HG03442 (cell line): ENCODE measurements at regions not wholly inside any gene's neighbourhood (a gene's known extent, or its start where the extent isn't known, plus 50 kb on each side); places are given as distances from the start of the nearest gene placed in this dataset.
"Not testable (repeated sequence)": the region's sequence is repeated elsewhere in the genome, so short reads cannot be mapped to it uniquely, and the experiment has no call there.

ENCODE experiments used
- ATAC-seq: cut with Tn5 transposase; IDR thresholded peaks from one replicate; pipeline ENCODE4 v1.9.1; 2021; ENCODE audit warnings: mild to moderate bottlenecking, moderate library complexity; ENCODE audit not compliant: unreplicated experiment

DNA sequence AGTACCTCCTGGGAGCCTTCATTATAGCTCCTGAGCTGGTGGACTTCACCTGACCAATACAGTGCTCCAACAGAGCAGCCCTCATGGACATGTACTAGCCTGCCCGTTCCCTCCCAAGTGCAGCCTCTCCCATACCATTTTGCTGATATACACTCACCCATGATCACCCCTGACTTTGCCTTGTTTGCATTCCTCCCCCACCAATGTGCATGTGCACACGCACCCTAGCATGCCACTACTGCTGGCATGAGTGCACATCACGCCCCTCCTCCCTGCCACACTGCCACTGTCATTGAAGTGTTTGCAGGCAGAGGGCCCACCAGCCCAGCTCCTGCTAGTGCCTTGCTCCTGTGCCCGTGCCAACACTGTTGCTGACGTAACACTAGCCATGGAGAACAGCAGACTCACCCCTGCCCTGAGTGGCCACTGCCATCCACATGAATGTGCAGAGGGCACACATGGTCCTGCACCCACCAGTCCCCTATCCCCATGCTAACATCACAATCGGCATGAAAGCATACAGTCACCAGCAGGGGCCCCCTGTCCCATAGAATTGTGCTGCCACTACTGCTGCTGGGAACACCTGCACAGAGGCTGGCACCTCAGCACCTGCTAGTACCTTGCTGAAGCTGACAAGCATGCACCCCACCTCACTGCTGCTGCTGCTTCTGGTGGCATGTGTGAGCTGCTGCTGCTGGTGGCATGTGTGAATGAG, 110.3 kb downstream of the SINHCAF start:
- no peak for ATAC-seq

DNA sequence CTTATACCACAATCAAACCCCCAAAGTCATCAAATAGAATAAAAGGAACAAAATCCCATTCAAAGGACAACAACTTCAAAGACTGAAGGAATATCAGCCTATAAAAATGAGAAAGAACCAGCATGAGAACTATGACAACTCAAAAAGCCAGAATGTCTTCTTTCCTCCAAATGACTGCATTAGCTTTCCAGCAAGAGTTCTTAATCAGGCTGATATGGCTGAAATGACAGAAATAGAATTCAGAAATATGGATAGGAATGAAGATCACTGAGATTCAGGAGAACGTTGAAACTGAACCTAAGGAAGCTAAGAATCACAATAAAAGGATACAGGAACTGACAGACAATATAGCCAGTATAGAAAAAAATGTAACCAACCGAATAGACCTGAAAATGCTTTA, 109.5 kb downstream of the SINHCAF start:
- ATAC-seq: no peak

DNA sequence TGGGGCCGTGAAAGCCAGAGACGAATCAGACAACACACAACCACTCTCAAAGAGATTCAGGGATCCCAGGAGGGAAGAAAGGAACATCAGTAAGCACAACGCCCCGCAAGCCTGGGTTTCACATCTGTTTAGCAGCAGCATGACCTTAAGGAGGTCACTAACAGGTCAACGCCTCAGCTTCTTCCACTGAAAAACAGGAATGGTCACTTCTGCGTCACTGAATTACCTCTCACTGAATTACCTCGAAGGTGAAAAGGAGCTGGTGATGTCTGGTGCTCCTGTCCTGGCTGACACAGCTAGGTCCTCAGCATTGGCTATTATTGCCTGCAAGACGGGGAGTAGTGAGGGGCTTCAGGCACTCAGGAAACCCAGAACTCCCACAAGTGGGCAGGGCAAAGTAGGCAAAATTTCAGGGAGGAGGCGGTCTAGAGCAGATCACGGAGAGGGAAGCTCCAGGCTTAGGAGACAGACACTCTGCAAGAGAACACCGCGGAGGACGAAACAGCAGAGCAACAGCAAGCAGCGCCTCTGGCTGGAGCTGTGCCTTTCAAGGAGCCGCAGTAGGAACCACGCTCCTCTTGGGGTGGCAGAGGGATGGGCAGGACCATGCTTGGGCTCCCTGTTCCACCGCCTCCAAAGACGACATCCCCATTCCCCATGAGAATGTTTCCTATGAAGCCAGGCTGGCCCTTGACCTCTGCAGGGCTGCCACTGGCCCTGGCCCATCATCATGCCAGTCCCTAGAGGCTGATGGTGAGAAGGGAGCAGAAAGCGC, 108.4 kb downstream of the SINHCAF start:
- no peak for ATAC-seq

DNA sequence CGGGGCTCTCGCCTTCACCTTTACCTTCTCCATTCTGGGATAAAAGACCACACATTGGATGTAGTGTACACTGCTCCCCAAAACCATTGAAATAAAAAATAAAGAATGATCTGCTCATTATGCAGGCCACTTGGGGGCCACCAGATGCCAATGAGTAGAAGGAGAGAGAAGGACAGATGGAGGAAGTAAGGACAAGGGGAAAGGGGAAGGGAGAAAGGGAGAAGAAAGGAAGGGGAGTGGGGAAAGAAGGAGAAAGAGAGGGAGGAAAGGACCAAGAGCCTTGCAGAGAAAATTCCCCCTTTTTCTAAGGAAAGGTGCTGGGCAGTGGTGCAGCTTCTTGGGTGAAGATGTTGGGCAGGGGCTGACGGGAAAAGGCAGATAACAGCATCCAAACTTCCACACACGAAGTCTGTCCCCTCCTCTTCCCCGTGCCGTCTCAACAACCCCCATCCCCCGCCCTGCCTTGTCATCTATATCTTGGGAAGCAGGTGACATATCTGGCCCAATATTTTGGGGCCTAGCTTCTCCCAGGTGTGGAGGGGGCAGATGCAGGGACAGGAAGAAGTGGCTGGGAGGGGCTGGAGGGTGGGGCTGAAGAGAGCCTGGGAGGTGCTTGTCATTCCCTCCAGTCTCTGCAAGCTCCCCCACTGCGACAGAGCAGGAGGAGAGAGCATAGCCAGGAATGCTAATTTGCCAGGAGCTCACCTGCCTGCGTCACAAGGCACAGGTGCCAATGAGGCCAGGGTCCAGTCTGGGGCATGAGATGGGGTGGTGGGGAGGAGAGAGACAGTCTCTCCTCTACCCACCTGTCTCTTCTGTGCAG, 107.5 kb downstream of the SINHCAF start:
- ATAC-seq: no peak

DNA sequence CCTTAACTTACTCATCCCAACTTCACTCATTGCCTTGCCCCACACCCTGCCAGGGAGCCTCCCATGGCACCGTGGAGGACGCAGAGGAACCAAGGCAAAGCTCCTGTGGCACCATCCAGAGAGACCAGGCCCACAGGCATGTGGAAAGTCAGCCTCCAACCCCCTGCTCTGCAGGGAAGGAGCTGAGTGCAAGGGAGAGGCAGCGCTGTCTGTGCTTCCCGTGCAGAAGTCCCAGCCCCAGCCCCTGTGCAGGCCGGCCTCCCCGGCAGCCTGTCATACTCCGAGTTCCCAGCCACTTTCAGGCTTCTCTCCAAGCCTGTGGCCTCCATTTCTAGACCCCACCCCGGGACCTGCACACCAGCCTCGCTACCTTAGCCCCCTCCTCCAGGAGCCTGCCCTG, 106.4 kb downstream of the SINHCAF start:
- ATAC-seq: no peak

DNA sequence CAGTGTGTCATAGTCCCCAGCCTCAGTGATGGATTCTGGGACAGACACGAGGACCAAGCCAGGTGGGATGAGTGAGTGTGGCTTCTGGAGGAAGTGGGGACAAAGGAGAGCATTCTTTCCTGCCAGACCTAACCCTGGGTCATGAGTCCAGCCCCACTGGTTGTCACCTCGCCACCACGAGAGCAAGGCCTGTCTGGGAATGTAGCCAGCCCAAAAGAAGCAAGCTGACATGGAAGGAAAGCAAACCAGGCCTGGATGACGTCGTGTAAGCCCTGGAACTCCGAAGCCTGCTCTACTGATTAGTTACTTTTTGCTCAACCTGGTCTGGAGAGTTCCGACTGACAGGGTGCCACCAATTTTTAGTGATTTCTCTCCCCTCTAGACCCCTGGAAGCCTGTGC, 105.9 kb downstream of the SINHCAF start:
- no peak for ATAC-seq

DNA sequence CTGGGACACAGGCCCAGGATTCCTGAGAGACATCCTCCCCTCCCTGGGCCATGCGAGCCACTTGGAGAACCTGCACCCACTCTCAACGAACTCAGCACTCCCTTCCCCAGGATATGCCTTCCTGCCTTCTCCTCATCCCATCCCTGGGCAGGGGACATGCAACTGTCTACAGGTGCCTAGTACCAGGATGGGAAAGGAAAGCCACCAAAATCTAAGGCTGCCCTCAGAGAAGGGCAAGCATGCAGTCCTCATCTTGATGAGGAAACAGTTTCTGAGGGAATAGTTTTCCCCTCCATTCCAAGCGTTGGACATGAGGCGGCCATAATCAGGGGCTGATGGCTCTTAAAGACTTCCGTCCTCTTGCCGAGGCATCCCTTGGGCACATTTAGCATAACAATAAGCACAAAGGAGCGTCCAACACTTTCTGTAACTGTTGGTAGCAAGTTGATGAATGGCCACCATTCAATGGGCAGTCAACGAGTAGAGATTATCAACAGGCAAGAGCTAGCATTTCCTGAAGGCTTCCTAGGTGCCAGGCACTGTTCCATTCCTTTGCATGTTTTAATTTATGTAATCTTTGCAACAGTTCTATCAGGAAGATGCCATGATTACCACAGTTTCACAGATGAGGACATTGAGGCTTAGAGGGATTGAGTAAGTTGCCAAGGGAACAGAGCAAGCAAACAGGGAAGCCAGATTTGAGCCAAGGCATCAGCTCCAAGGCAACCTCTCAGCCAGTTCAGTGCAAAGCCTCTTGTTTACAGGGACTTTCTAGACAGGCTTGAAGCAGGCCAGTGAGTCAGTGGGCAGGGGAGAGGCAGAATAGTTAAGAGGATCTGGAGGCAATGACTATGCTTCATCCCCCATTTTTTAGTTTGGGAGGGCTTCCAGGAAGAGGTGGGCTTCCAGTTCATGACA, 105.1 kb downstream of the SINHCAF start:
- ATAC-seq: no peak

DNA sequence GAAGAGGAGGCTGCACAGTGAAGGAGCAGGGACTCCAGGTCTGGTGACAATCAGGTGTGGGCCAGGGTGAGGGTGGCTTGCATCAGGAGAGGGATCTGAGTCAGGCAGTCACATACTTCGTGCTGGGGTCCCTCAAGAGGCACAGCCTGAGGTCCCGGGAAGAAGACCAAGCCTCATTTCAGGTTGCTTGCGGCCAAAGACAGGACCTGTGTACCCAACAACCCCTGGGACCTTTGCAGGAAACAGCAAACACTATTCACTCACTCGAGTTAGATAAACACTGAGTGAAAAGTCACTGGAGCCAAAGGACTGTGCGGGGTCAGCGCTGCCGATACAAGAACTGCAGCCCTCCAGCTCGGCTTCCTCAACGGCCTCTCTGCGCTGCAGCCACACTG, 104.4 kb downstream of the SINHCAF start:
- no peak for ATAC-seq

DNA sequence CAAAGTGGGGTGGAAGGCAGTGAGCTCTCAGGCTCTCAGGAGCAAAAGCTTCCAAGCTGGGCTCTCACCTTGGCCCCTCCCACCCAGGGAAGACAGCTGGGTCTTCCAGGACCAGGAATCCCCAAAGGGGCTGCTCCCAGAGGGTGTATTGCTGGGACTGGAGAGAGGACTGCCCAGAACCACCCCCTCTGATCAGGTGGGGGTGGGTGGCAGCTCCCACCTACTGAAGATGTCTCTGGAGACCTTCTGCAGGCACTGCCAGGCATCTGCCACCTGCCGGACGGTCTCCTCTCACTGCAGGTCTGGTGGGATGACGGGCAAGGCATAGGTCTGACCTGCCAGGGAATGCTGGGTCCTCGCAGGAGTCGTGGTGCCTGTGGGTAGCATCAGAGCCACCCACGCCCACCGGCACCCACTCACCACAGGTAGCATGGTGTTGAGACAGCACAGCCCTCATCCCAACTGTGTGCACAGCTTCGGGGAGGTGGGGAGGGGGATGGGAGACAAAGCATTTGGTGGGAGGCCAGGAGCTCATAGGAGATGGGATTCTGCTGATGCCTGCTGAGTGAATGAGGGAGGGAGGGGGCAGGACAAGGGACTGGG, 103.2 kb downstream of the SINHCAF start:
- ATAC-seq: no peak

DNA sequence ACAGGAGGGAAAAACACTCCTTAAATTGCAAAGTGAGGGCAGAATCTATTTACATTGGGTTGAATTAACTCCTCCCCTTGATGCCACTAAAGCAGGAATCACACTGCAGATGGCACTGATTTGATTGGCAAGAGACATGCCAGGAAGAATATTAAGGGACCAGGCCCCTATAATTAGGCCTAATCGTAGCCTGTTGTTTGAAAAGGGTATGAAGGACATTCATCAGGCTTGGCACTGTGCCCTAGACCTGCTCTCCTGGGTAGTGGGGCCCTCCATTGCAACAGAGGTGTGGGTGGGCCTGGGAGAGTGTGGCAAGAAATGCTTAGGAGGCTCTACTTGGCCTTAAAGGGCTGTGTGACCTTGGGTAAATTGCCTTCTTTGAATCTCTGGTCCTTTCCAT, 102.3 kb downstream of the SINHCAF start:
- ATAC-seq: not testable (repeated sequence)

DNA sequence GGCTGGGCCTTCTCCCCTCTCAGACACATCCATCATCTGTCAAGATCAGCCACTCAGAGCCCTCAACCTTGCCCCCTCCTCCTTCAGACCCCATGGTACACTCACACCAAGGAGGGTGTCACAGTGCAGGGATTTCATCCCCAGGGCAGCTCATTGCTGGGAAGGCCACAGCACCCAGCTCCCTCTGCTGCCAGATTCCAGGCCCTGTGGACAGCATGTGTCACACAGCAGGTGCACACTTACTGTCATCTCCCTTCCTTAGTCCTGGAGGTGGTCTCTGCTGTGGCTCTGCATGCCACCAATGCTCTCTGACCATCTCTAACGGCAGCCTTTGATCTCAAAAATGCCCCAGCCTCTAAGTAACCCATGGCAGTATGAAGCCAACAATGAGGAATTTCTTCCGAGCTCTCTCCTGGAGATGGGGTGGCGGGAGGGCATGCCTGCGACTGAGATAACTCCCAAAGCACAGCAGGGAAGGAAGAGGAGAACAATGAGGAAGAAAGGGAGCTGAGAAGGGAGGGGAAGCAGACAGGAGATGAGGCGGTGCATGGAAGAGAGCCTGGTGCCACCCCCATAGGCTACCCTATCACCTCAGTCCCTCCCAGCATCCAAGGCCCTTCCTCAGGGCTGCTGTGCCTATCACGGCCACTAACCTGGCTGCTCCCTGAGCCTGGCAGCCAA, 101.0 kb downstream of the SINHCAF start:
- ATAC-seq: no peak

DNA sequence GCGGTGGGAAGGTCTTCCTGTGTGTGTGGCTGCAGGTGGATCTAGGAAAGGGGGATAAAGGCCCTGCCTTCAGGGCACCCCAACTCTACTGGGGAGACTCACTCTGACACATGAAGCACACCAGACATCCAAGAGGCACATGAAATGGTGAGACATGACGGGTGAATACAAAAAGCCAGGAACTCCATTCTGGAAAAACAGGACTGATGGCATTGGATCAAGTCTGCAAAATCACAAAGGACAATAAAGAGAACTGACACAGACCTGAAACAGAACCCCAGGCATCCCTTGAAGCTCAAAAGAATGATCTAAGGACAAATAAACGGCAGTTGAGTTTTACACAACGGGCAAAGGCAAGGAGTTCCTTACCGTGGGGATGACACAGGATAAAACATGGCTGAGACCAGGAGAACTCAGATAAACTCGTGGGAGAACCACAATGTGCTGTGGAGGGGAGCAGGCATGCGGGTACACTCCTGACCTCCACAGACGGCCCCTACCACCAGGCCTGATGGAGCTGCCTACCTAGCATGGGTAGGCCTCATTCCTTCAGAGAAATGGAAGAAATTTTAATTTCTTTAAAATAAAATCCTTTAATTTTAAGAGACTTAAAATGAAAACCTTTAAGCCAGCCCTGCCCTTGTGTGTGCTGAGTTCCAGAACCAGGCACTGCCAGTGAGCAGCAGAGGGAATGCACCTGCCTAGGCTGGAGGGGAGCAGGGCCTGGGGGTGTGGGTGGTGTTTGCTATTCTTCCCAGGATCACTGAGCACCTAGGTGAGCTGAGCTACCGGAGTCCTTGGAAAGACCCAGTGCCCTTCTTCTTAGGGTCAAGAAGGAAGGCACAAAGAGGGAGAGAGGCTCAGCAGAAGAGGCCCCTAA, 100.1 kb downstream of the SINHCAF start:
- no peak for ATAC-seq

DNA sequence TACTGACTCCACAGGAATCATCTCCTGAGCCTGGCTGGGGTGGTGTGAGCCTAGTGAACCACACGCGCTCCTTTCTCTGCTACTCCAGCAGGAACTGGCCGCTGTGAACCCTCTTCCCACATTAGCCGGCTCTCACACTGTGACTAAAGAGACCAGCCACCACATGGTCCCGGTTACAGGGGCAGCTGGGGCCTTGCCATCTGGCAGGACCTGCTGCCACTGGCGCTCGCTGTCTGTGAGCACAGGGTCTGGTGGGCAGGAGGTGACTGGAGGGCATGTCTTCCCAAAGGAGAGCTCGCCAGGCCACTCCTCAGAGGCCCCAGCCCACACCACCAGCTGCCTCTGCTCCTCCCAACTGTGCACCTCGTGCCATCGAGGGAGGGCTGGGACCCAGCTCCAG, 99.3 kb downstream of the SINHCAF start:
- no peak for ATAC-seq

DNA sequence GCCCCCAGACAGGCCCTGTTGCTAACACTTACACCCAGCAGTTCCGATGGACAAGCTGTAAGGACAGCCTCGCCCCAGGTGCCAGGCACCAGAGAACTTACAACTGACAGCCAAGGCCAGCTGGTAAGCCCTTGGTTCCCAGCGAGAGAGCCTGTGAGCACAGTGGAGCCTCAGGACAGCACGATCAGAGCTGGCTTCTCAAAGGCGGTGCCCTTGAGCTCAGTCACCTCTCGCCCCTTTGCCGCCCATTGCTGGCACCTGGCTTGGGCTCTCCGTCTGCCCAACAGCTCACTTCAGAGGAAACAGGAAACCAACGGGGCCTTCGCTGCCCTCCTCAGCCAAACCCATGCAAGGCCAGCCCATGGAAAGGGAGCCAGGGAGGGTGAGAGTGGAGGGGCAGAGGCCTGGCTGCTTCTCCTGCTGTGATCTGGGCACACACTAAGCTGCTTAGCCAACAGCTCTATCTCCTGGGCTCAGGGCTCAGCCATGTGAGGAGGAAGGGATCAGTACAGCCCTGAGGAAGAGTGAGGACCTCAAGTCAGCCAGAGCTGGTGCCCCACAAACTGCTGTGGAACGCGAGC, 98.5 kb downstream of the SINHCAF start:
- no peak for ATAC-seq

DNA sequence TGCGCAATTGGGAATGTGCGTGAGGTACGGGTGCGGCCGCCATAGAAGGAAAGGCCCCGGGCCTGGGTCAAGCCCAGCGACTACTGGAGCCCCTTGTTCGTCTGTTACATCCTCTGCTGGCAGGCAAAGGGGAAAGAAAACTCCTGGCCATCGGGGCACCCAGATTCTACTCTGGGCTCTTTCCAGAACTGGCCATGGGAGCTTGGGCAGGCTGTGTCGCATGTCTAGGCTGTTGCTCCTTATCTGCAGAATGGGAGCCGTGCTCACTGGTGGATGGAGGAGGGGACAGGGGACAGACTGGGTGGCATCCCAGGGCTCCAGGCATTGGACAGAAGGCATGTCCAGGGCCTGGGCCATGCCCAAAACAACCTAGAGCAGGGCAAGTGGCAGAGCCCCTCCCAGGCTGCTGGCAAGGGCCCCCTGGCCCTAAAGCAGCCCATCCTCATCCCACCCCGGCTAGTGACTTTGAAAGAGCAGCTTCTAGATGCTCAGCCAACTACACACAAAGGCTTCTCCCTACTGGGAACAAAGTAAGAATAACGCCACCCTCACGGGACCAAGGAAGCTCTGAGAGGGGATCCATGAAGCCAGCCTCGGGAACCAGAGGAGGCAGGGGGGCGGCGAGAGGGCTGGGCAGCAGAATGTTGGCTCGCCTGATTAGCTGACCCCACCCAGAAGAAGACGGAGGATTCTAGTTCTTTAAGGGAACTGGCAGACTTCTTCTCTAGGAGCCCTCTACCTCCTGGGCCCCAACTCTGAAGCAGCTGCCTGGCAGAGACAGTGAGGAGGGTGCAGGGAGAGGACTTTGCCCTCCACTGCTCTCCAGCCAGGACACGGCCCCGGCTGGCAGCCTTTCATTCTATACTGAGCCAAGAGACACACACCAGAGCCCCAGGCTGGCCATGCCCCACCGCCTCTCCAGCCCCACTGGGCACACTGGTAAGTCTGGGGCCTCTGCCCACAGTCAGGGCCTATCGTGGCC, 96.8 kb downstream of the SINHCAF start:
- no peak for ATAC-seq

DNA sequence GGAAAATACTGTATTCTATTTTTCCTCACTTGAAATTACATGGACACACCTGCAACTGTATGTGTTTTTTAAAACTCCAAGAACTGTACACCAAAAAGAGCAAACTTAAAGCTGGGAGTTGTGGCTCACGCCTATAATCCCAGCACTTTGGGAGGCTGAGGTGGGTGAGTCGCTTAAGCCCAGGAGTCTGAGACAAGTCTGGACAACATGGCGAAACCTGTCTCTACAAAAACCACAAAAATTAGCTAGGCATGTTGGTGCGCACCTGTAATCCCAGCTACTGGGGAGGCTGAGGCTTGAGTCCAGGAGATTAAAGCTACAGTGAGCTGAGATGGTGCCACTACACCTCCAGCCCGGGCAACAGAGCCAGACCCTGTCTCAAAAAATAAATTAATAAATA, 95.9 kb downstream of the SINHCAF start:
- ATAC-seq: no peak
